Smooth muscle cell (in vitro differentiated cells): ENCODE measurements at regions not wholly inside any gene's neighbourhood (a gene's known extent, or its start where the extent isn't known, plus 50 kb on each side); places are given as distances from the start of the nearest gene placed in this dataset.

Experiments used
- DNase-seq: peaks from one replicate; lab custom pipeline; 2025; ENCODE audit not compliant: unreplicated experiment; lab: John Stamatoyannopoulos, UW
- H2AFZ ChIP-seq: fragments of 200-600 bp; sonication (generic); 2 replicates; pipeline ENCODE4 v1.6.0; 2016; ENCODE audit warnings: antibody characterized with exemption, low read depth, mild to moderate bottlenecking
- H3F3A ChIP-seq: fragments of 200-600 bp; sonication (generic); 2 replicates; pipeline ENCODE4 v1.6.0; 2017; ENCODE audit warnings: antibody characterized with exemption, low read depth
- H3K27ac ChIP-seq: fragments of 200-600 bp; sonication (generic); 2 replicates; pipeline ENCODE4 v1.5.1; 2016; ENCODE audit warnings: low read depth, mild to moderate bottlenecking
- H3K27me3 ChIP-seq: fragments of 200-600 bp; sonication (generic); 2 replicates; pipeline ENCODE4 v1.6.1; 2016; ENCODE audit warnings: low read depth, mild to moderate bottlenecking
- H3K36me3 ChIP-seq: fragments of 200-600 bp; sonication (generic); 2 replicates; pipeline ENCODE4 v1.5.1; 2016; ENCODE audit warnings: low read depth
- H3K4me1 ChIP-seq: fragments of 200-600 bp; sonication (generic); 2 replicates; pipeline ENCODE4 v1.5.1; 2016; ENCODE audit warnings: low read depth
- H3K4me2 ChIP-seq: fragments of 200-600 bp; sonication (generic); 2 replicates; pipeline ENCODE4 v1.6.0; 2016; ENCODE audit warnings: mild to moderate bottlenecking
- H3K4me3 ChIP-seq: fragments of 200-600 bp; sonication (generic); 2 replicates; pipeline ENCODE4 v1.5.1; 2016; ENCODE audit warnings: mild to moderate bottlenecking
- H3K79me2 ChIP-seq: fragments of 200-600 bp; sonication (generic); 2 replicates; pipeline ENCODE4 v1.6.0; 2016; ENCODE audit warnings: low read depth, mild to moderate bottlenecking
- H3K9ac ChIP-seq: fragments of 200-600 bp; sonication (generic); 2 replicates; pipeline ENCODE4 v1.6.0; 2016; ENCODE audit warnings: low read depth
- H3K9me3 ChIP-seq: fragments of 200-600 bp; sonication (generic); replicated peaks from 2 replicates; pipeline ENCODE4 v1.5.1; 2016; ENCODE audit warnings: low read depth
- H4K20me1 ChIP-seq: fragments of 200-600 bp; sonication (generic); 2 replicates; pipeline ENCODE4 v1.6.0; 2016; ENCODE audit warnings: low read depth
- CTCF ChIP-seq: fragments of 200-600 bp; sonication (generic); IDR thresholded peaks from 2 replicates; pipeline ENCODE4 v1.5.1; 2017; ENCODE audit warnings: borderline replicate concordance, mild to moderate bottlenecking, antibody characterized with exemption; ENCODE audit not compliant: insufficient read depth, poor library complexity, severe bottlenecking
- WGBS: methylation state at CpG from one replicate; pipeline ENCODE4 v1.1.7; 2016; ENCODE audit warnings: low lambda C conversion rate; 5-methylcytosine and 5-hydroxymethylcytosine counted together

GRCh38 chr18:76621782-76622495 is 126.9 kb upstream of the ZNF516 start:
- WGBS, result 44% methylated on average over 12 of the region's 12 CpGs

GRCh38 chr18:76621226-76621625 is 126.2 kb upstream of the ZNF516 start:
- no peaks in the 10 kb centered on the region for H4K20me1 ChIP-seq
- H3K79me2 ChIP-seq, result no peaks in the 10 kb centered on the region
- H3F3A ChIP-seq, result peaks cover 6% of the 10 kb centered on the region
- peak overlapping the region; percentile 37 for H3K27ac ChIP-seq
- no peak for TF ChIP-seq CTCF
- peak overlapping the region; percentile 98 for H2AFZ ChIP-seq
- DNase-seq, result no peak
- no peaks in the 10 kb centered on the region for H3K36me3 ChIP-seq
- H3K9me3 ChIP-seq, result no peaks in the 10 kb centered on the region
- peak overlapping the region; percentile 94 for H3K4me2 ChIP-seq
- H3K4me1 ChIP-seq, result peaks cover 37% of the 10 kb centered on the region
- H3K9ac ChIP-seq, result peak overlapping the region; percentile 32
- WGBS, result 29% methylated on average over 9 of the region's 9 CpGs
- no peaks in the 10 kb centered on the region for H3K27me3 ChIP-seq
- H3K4me3 ChIP-seq, result peak overlapping the region; percentile 52

More at GRCh38 chr18:76621782-76622495, 126.9 kb upstream of the ZNF516 start:
- H3K4me1 ChIP-seq, result peaks cover 37% of the 10 kb centered on the region
- no peak for TF ChIP-seq CTCF
- H3K4me3 ChIP-seq, result peak overlapping the region; percentile 52
- peaks cover 6% of the 10 kb centered on the region for H3F3A ChIP-seq
- H3K9ac ChIP-seq, result peak overlapping the region; percentile 32
- H3K36me3 ChIP-seq, result no peaks in the 10 kb centered on the region
- no peaks in the 10 kb centered on the region for H3K79me2 ChIP-seq
- H4K20me1 ChIP-seq, result no peaks in the 10 kb centered on the region
- H2AFZ ChIP-seq, result peak overlapping the region; percentile 98
- H3K27ac ChIP-seq, result peak overlapping the region; percentile 37
- DNase-seq, result no peak
- no peaks in the 10 kb centered on the region for H3K27me3 ChIP-seq
- H3K4me2 ChIP-seq, result peak overlapping the region; percentile 94
- no peaks in the 10 kb centered on the region for H3K9me3 ChIP-seq

- Histone ChIP-seq H3F3A (peaks cover 6% of the 10 kb centered on the region), H3K27ac (peak overlapping the region; percentile 37), H3K9me3 (no peaks in the 10 kb centered on the region), H3K4me1 (peaks cover 37% of the 10 kb centered on the region), H3K27me3 (no peaks in the 10 kb centered on the region), H3K36me3 (no peaks in the 10 kb centered on the region), H3K4me2 (peak overlapping the region; percentile 94), H3K4me3 (peak overlapping the region; percentile 52), H2AFZ (peak overlapping the region; percentile 98), H4K20me1 (no peaks in the 10 kb centered on the region), H3K9ac (peak overlapping the region; percentile 42), H3K79me2 (no peaks in the 10 kb centered on the region)
- 13% methylated on average over 28 of the region's 30 CpGs for WGBS
- peak; percentile 62 for DNase-seq
- TF ChIP-seq CTCF, result peak; percentile 56
Observed at GRCh38 chr18:76620321-76621170, 125.5 kb upstream of the ZNF516 start.
